Neuronal stem cell (in vitro differentiated cells): ENCODE measurements at regions not wholly inside any gene's neighbourhood (a gene's known extent, or its start where the extent isn't known, plus 50 kb on each side); places are given as distances from the start of the nearest gene placed in this dataset.
A peak's percentile ranks its signal among the peaks of the same experiment; 100 is the strongest.

ENCODE experiments used
- DNase-seq: peaks from one replicate; pipeline ENCODE4 v3.0.0-alpha.2; 2013; ENCODE audit warnings: low spot score
- H2AFZ ChIP-seq: one replicate; pipeline ENCODE4 v1.6.1; 2013; ENCODE audit warnings: mild to moderate bottlenecking, low read length, inconsistent platforms
- H2AK5ac ChIP-seq: 2 replicates; pipeline ENCODE4 v1.6.1; 2013; ENCODE audit warnings: low read depth, mild to moderate bottlenecking, inconsistent platforms, low read length, moderate library complexity, mixed read lengths
- H2BK120ac ChIP-seq: 2 replicates; pipeline ENCODE4 v1.6.1; 2013; ENCODE audit warnings: low read depth, mild to moderate bottlenecking, inconsistent platforms, low read length, moderate library complexity, mixed read lengths
- H2BK12ac ChIP-seq: one replicate; pipeline ENCODE4 v1.6.1; 2013; ENCODE audit warnings: low read length, inconsistent platforms
- H2BK15ac ChIP-seq: 2 replicates; pipeline ENCODE4 v1.6.1; 2013; ENCODE audit warnings: mild to moderate bottlenecking, low read length, inconsistent platforms, mixed read lengths
- H2BK5ac ChIP-seq: one replicate; pipeline ENCODE4 v1.6.1; 2013; ENCODE audit warnings: inconsistent platforms, mild to moderate bottlenecking, low read length, moderate library complexity
- H3K14ac ChIP-seq: one replicate; pipeline ENCODE4 v1.6.1; 2013; ENCODE audit warnings: low read length, inconsistent platforms
- H3K18ac ChIP-seq: 2 replicates; pipeline ENCODE4 v1.6.1; 2013; ENCODE audit warnings: low read length, inconsistent platforms
- H3K23ac ChIP-seq: 2 replicates; pipeline ENCODE4 v1.6.1; 2013; ENCODE audit warnings: low read depth, mild to moderate bottlenecking, mixed read lengths, low read length, inconsistent platforms; ENCODE audit not compliant: poor library complexity
- H3K27ac ChIP-seq: replicated peaks from 3 replicates; pipeline ENCODE4 v1.5.1; 2013; ENCODE audit warnings: low read length, inconsistent platforms
- H3K27me3 ChIP-seq, 3 experiments: 2 replicates each; pipeline ENCODE4 v1.6.1; 2013; ENCODE audit warnings: low read length in 3 of 3, mild to moderate bottlenecking in 2 of 3, inconsistent platforms in 1 of 3, low read depth in 1 of 3, mixed read lengths in 1 of 3, moderate library complexity in 1 of 3; ENCODE audit not compliant: control insufficient read depth in 3 of 3, insufficient read depth in 3 of 3
- H3K36me3 ChIP-seq, 2 donors: replicated peaks in 1 of 2; 2 replicates each; pipeline ENCODE4 v1.6.1; 2013; ENCODE audit warnings: low read length in 2 of 2; ENCODE audit not compliant: control insufficient read depth in 2 of 2, insufficient read depth in 2 of 2
- H3K4ac ChIP-seq: 2 replicates; pipeline ENCODE4 v1.6.1; 2013; ENCODE audit warnings: inconsistent platforms, mild to moderate bottlenecking, low read length, moderate library complexity
- H3K4me1 ChIP-seq, 2 donors: 1 replicate in 1 of 2; 2 replicates in 1 of 2; pipeline ENCODE4 v1.6.1; 2013; ENCODE audit warnings: low read length in 2 of 2, low read depth in 1 of 2; ENCODE audit not compliant: control insufficient read depth in 2 of 2, insufficient read depth in 1 of 2
- H3K4me2 ChIP-seq: one replicate; pipeline ENCODE4 v1.6.1; 2013; ENCODE audit warnings: mild to moderate bottlenecking, low read length, inconsistent platforms; ENCODE audit not compliant: insufficient read depth, poor library complexity, severe bottlenecking
- H3K4me3 ChIP-seq, 2 donors: 2 replicates each; pipeline ENCODE4 v1.5.1; 2013; ENCODE audit warnings: low read length in 2 of 2, mild to moderate bottlenecking in 2 of 2, inconsistent platforms in 1 of 2, moderate library complexity in 1 of 2
- H3K79me1 ChIP-seq: one replicate; pipeline ENCODE4 v1.6.1; 2013; ENCODE audit warnings: low read depth, mild to moderate bottlenecking, inconsistent platforms, low read length, moderate library complexity
- H3K9ac ChIP-seq: one replicate; pipeline ENCODE4 v1.6.1; 2013; ENCODE audit warnings: mild to moderate bottlenecking, low read depth, low read length, inconsistent platforms; ENCODE audit not compliant: poor library complexity
- H3K9me3 ChIP-seq, 2 donors: replicated peaks in 1 of 2; 2 replicates each; pipeline versions ENCODE3 to v1.6.1; 2013; ENCODE audit warnings: low read length in 2 of 2, mild to moderate bottlenecking in 2 of 2, inconsistent platforms in 1 of 2, low read depth in 1 of 2, mixed read lengths in 1 of 2, moderate library complexity in 1 of 2; ENCODE audit not compliant: control insufficient read depth in 2 of 2, insufficient read depth in 1 of 2
- H4K8ac ChIP-seq: one replicate; pipeline ENCODE4 v1.6.1; 2013; ENCODE audit warnings: low read depth, mild to moderate bottlenecking, inconsistent platforms, low read length, moderate library complexity
- H4K91ac ChIP-seq: one replicate; pipeline ENCODE4 v1.6.1; 2013; ENCODE audit warnings: low read length, low read depth, mild to moderate bottlenecking, inconsistent platforms; ENCODE audit not compliant: poor library complexity
- WGBS, 2 donors: extraction: QIAGEN DNeasy Blood & Tissue Kit; methylation state at CpG; one replicate each; pipeline ENCODE4 v1.1.7; 2013; ENCODE audit warnings: missing lambda C conversion rate in 2 of 2, mixed read lengths in 1 of 2; ENCODE audit not compliant: insufficient read length in 2 of 2, insufficient replicate concordance in 1 of 2; ENCODE audit errors: extremely low coverage in 2 of 2; 5-methylcytosine and 5-hydroxymethylcytosine counted together

DNA sequence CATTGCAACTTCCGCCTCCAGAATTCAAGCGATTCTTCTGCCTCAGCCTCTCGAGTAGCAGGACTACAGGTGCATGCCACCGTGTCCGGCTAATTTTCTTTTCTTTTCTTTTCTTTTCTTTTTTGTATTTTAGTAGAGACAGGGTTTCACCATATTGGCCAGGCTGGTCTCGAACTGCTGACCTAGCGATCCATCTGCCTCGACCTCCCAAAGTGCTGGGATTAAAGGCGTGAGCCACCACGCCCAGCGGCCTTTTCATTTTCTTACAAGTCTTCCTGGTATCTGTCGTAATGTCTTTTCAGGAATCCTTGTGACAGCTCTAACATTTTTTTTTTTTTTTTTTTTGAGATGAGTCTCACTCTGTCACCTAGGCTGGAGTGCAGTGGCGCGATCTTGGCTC, 66.4 kb upstream of the EDAR start:
- Histone ChIP-seq H3K23ac (no peak overlapping the region), H4K8ac (no peak overlapping the region), H3K27ac (no peak overlapping the region), H3K18ac (no peak overlapping the region), H3K27me3 (peaks cover 0 to 1% (median 0%) of the 10 kb centered on the region in 3 experiments), H3K79me1 (no peaks in the 10 kb centered on the region), H2BK15ac (no peak overlapping the region), H3K4me2 (no peak overlapping the region), H2BK12ac (no peak overlapping the region), H2BK5ac (no peak overlapping the region), H3K4me3 (no peak overlapping the region), H3K4me1 (peaks cover 0 to 18% of the 10 kb centered on the region in 2 donors), H3K9ac (no peak overlapping the region), H2AK5ac (no peak overlapping the region), H3K4ac (no peak overlapping the region), H3K14ac (no peak overlapping the region), H2BK120ac (no peak overlapping the region), H3K36me3 (no peaks in the 10 kb centered on the region), H3K9me3 (no peaks in the 10 kb centered on the region), H4K91ac (no peak overlapping the region), H2AFZ (no peak overlapping the region)
- DNase-seq: no peak
- no CpG with 5 or more reads among the region's 14 CpGs for WGBS, 2 donors

DNA sequence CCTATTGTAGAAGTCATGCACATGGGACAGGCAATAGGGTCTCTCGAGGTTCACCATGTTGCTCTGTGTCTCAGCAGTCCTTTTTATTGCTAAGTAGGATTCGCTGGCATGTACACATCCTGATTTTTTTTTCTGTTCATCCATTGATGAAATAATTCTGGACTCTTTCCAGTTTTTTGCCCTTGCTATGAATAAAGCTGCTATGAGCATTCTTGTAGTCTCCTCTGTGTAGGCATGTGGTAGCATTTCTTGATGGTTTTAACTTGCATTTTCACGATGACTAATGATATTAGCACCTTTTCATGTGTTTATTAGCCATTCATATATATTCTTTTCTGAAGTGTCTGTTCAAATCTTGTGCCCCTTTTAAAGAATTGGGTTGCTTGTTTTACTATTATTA, 65.8 kb upstream of the EDAR start:
- Histone ChIP-seq H4K91ac (no peak overlapping the region), H3K9me3 (no peaks in the 10 kb centered on the region), H3K4me1 (peaks cover 0 to 18% of the 10 kb centered on the region in 2 donors), H3K27ac (no peak overlapping the region), H3K18ac (no peak overlapping the region), H3K4ac (no peak overlapping the region), H3K36me3 (no peaks in the 10 kb centered on the region), H3K4me3 (no peak overlapping the region), H3K27me3 (no peaks in the 10 kb centered on the region), H3K4me2 (no peak overlapping the region), H3K14ac (no peak overlapping the region), H3K9ac (no peak overlapping the region), H3K79me1 (no peaks in the 10 kb centered on the region), H3K23ac (no peak overlapping the region), H2BK12ac (no peak overlapping the region), H2BK120ac (no peak overlapping the region), H2BK15ac (no peak overlapping the region), H4K8ac (no peak overlapping the region), H2BK5ac (no peak overlapping the region), H2AK5ac (no peak overlapping the region), H2AFZ (no peak overlapping the region)
- WGBS, 2 donors: no CpG with 5 or more reads among the region's 3 CpGs
- DNase-seq: no peak

DNA sequence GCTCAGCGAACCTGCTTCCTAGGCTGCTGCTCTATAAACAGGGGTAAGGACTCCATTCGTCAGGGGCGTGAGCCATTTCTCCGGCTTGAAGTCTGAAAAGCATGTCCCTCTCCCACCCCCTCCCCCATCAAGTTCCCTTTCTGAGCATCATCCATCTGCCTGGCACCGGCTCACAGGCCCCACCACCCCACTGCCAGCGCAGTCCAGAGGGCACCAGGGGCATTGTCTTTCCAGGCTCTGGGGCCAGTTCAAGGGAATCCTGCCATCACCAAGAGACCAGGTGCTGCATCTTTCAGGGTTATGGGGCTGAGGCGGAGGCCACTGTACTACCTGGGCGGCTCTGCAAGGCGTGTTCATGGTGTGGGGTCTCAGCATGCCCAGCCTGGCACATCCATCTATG, 64.7 kb upstream of the EDAR start:
- no CpG with 5 or more reads among the region's 9 CpGs for WGBS, 2 donors
- H2BK120ac ChIP-seq: no peak overlapping the region
- H3K4me1 ChIP-seq: peaks cover 0 to 17% of the 10 kb centered on the region in 2 donors
- no peak overlapping the region for H2BK12ac ChIP-seq
- H2AK5ac ChIP-seq: no peak overlapping the region
- no peaks in the 10 kb centered on the region for H3K9me3 ChIP-seq
- H3K4me3 ChIP-seq: no peak overlapping the region
- H3K36me3 ChIP-seq: no peaks in the 10 kb centered on the region
- H3K27me3 ChIP-seq: no peaks in the 10 kb centered on the region
- no peak overlapping the region for H3K23ac ChIP-seq
- peak overlapping the region; percentile 42 for H3K18ac ChIP-seq
- H3K9ac ChIP-seq: no peak overlapping the region
- no peak overlapping the region for H4K8ac ChIP-seq
- no peak overlapping the region for H2AFZ ChIP-seq
- H2BK5ac ChIP-seq: no peak overlapping the region
- DNase-seq: no peak
- no peak overlapping the region for H4K91ac ChIP-seq
- H3K14ac ChIP-seq: no peak overlapping the region
- H3K4ac ChIP-seq: no peak overlapping the region
- H2BK15ac ChIP-seq: no peak overlapping the region
- H3K79me1 ChIP-seq: no peaks in the 10 kb centered on the region
- H3K4me2 ChIP-seq: no peak overlapping the region
- no peak overlapping the region for H3K27ac ChIP-seq

DNA sequence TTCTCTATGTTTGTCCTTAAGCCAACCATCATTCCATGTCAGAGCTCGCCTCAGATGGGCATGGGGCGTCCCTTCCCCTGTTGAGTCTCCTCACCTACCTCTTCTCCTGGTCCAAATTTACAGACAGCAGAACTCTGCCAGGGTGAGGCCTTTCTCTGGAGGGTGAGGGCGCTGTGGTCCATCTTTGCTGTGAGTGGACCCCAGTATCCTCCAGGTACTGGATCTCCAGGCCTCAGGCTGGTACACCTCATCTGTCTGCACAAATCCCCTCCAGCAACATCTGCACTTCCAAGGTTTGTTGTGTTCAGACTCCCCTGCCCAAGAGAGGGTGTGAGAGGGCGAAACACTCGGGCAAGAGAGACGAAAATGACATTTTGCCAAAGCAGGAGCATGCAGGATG, 63.9 kb upstream of the EDAR start:
- Histone ChIP-seq H4K91ac (no peak overlapping the region), H3K14ac (no peak overlapping the region), H3K36me3 (no peaks in the 10 kb centered on the region), H2BK15ac (no peak overlapping the region), H2BK12ac (no peak overlapping the region), H3K4me3 (no peak overlapping the region), H4K8ac (no peak overlapping the region), H3K18ac (no peak overlapping the region), H3K4me1 (peaks cover 0 to 10% of the 10 kb centered on the region in 2 donors), H3K79me1 (no peaks in the 10 kb centered on the region), H2AK5ac (no peak overlapping the region), H3K23ac (no peak overlapping the region), H3K4me2 (no peak overlapping the region), H2AFZ (no peak overlapping the region), H3K9ac (no peak overlapping the region), H3K27ac (no peak overlapping the region), H3K9me3 (no peaks in the 10 kb centered on the region), H2BK5ac (no peak overlapping the region), H2BK120ac (no peak overlapping the region), H3K4ac (no peak overlapping the region), H3K27me3 (no peaks in the 10 kb centered on the region)
- DNase-seq: no peak
- no CpG with 5 or more reads among the region's 6 CpGs for WGBS, 2 donors
